Cardiac muscle cell (in vitro differentiated cells and primary cell): ENCODE measurements at regions not wholly inside any gene's neighbourhood (a gene's known extent, or its start where the extent isn't known, plus 50 kb on each side); places are given as distances from the start of the nearest gene placed in this dataset.
"Not testable (repeated sequence)": the region's sequence is repeated elsewhere in the genome, so short reads cannot be mapped to it uniquely, and the experiment has no call there.

Experiments used
- DNase-seq, 2 donors: peaks; one replicate each; pipeline versions ENCODE4 v3.0.0 to v3.0.0-alpha.2; 2010 to 2017; ENCODE audit warnings: low read depth in 1 of 2, low spot score in 1 of 2
- H3K27ac ChIP-seq: fragments of 200-600 bp; sonication (generic); 2 replicates; pipeline ENCODE4 v1.5.1; 2016
- H3K27me3 ChIP-seq: fragments of 200-600 bp; sonication (generic); 2 replicates; pipeline ENCODE4 v1.6.0; 2016; ENCODE audit warnings: control low read depth
- H3K36me3 ChIP-seq: fragments of 200-600 bp; sonication (generic); 2 replicates; pipeline ENCODE4 v1.5.1; 2016; ENCODE audit warnings: control low read depth
- H3K4me1 ChIP-seq: fragments of 200-600 bp; sonication (generic); 2 replicates; pipeline ENCODE4 v1.8.1; 2017; ENCODE audit warnings: low read depth, mild to moderate bottlenecking, mixed run types
- H3K4me3 ChIP-seq: fragments of 200-600 bp; sonication (generic); 2 replicates; pipeline ENCODE4 v1.5.1; 2016; ENCODE audit warnings: mild to moderate bottlenecking
- H3K9me3 ChIP-seq: fragments of 200-600 bp; sonication (generic); 2 replicates; pipeline ENCODE4 v1.5.1; 2017; ENCODE audit warnings: low read depth, mild to moderate bottlenecking, control low read depth
- CTCF ChIP-seq: IDR thresholded peaks from 2 replicates; pipeline ENCODE4 v1.5.1; 2012; ENCODE audit warnings: low read depth, mild to moderate bottlenecking, low read length

GRCh38 chr16:48030926-48031325 is 124.9 kb downstream of the ABCC12 start:
- no peak for TF ChIP-seq CTCF
- Histone ChIP-seq H3K27me3 (no peaks in the 10 kb centered on the region), H3K9me3 (no peaks in the 10 kb centered on the region)

GRCh38 chr16:48029768-48030167 is 126.0 kb downstream of the ABCC12 start:
- no peak for TF ChIP-seq CTCF
- Histone ChIP-seq H3K4me1 (no peaks in the 10 kb centered on the region), H3K4me3 (no peak overlapping the region), H3K27ac (no peak overlapping the region), H3K36me3 (no peaks in the 10 kb centered on the region), H3K27me3 (no peaks in the 10 kb centered on the region), H3K9me3 (no peaks in the 10 kb centered on the region)
- DNase-seq = no peak

More at GRCh38 chr16:48030926-48031325, 124.9 kb downstream of the ABCC12 start:
- no peak for DNase-seq
- H3K36me3 ChIP-seq = no peaks in the 10 kb centered on the region
- no peak overlapping the region for H3K27ac ChIP-seq
- H3K4me3 ChIP-seq = no peak overlapping the region
- no peaks in the 10 kb centered on the region for H3K4me1 ChIP-seq

GRCh38 chr16:48025359-48025758 is 130.4 kb downstream of the ABCC12 start:
- DNase-seq = no peak
- Histone ChIP-seq H3K4me1 (no peaks in the 10 kb centered on the region), H3K27ac (no peak overlapping the region), H3K36me3 (no peaks in the 10 kb centered on the region), H3K4me3 (no peak overlapping the region), H3K9me3 (no peaks in the 10 kb centered on the region), H3K27me3 (no peaks in the 10 kb centered on the region)
- no peak for TF ChIP-seq CTCF

GRCh38 chr16:48024042-48024441 is 131.8 kb downstream of the ABCC12 start:
- Histone ChIP-seq H3K27me3 (no peaks in the 10 kb centered on the region), H3K4me3 (no peak overlapping the region), H3K9me3 (no peaks in the 10 kb centered on the region), H3K36me3 (no peaks in the 10 kb centered on the region), H3K27ac (no peak overlapping the region), H3K4me1 (no peaks in the 10 kb centered on the region)
- TF ChIP-seq CTCF = no peak
- DNase-seq = no peak

- H3K27me3 ChIP-seq = no peaks in the 10 kb centered on the region
- no peaks in the 10 kb centered on the region for H3K4me1 ChIP-seq
- no peaks in the 10 kb centered on the region for H3K9me3 ChIP-seq
- no peak for TF ChIP-seq CTCF
- H3K27ac ChIP-seq = no peak overlapping the region
- H3K4me3 ChIP-seq = no peak overlapping the region
- DNase-seq = no peak
- H3K36me3 ChIP-seq = no peaks in the 10 kb centered on the region
Measured at GRCh38 chr16:48022496-48022895, 133.3 kb downstream of the ABCC12 start.

- H3K27ac ChIP-seq, H3K27me3 ChIP-seq, H3K9me3 ChIP-seq, H3K36me3 ChIP-seq, H3K4me3 ChIP-seq, DNase-seq, H3K4me1 ChIP-seq: not testable (repeated sequence)
Measured at GRCh38 chr16:48020617-48021016, 135.2 kb downstream of the ABCC12 start.
